Activated naive CD8-positive, alpha-beta T cell treated with anti-CD3 and anti-CD28 coated beads, Interleukin-2, amount 10 ng/mL, durations not matched to agents 7 days and 5 days (primary cell): ENCODE measurements at regions not wholly inside any gene's neighbourhood (a gene's known extent, or its start where the extent isn't known, plus 50 kb on each side); places are given as distances from the start of the nearest gene placed in this dataset.

Experiments used
- ATAC-seq: fragments of 150-1000 bp; cut with Tn5 transposase; one replicate; pipeline ENCODE4 v1.10.0; 2021; ENCODE audit warnings: low read depth, moderate library complexity
- POLR2A ChIA-PET: fragments of 350-600 bp; sonication (Branson Sonifier 250); formaldehyde crosslinking; loops from one replicate; lab custom pipeline; 2021; ENCODE audit warnings: antibody characterized with exemption; lab: Charles Lee
- DNase-seq: peaks from one replicate; pipeline ENCODE4 v3.0.0; 2021
- H3K27ac Mint-ChIP-seq: one replicate; pipeline ENCODE4 v1.8.0; 2022; ENCODE audit warnings: mild to moderate bottlenecking, mixed read lengths
- H3K27me3 Mint-ChIP-seq: one replicate; pipeline ENCODE4 v1.8.0; 2022; ENCODE audit warnings: mild to moderate bottlenecking, moderate library complexity, mixed read lengths
- H3K36me3 Mint-ChIP-seq: one replicate; pipeline ENCODE4 v1.8.0; 2021; ENCODE audit warnings: mild to moderate bottlenecking, mixed read lengths
- H3K4me1 Mint-ChIP-seq: one replicate; pipeline ENCODE4 v1.8.0; 2021; ENCODE audit warnings: mixed read lengths
- H3K4me3 Mint-ChIP-seq: one replicate; pipeline ENCODE4 v1.8.0; 2022; ENCODE audit warnings: mild to moderate bottlenecking, moderate library complexity, mixed read lengths
- H3K9me3 Mint-ChIP-seq: one replicate; pipeline ENCODE4 v1.8.0; 2021; ENCODE audit warnings: mixed read lengths

GRCh38 chr2:104904889-104905288, 51.0 kb downstream of the POU3F3 start:
- DNase-seq, result no peak
- H3K4me1 Mint-ChIP-seq, result no peaks in the 10 kb centered on the region
- no peaks in the 10 kb centered on the region for H3K9me3 Mint-ChIP-seq
- no peak overlapping the region for H3K27ac Mint-ChIP-seq
- H3K27me3 Mint-ChIP-seq, result peaks cover 16% of the 10 kb centered on the region
- POLR2A ChIA-PET, result no interaction called here
- no peaks in the 10 kb centered on the region for H3K36me3 Mint-ChIP-seq
- no peak overlapping the region for H3K4me3 Mint-ChIP-seq
- ATAC-seq, result no peak

- Mint-ChIP-seq H3K36me3 (no peaks in the 10 kb centered on the region), H3K4me3 (no peak overlapping the region), H3K9me3 (no peaks in the 10 kb centered on the region), H3K4me1 (no peaks in the 10 kb centered on the region), H3K27me3 (peaks cover 14% of the 10 kb centered on the region), H3K27ac (no peak overlapping the region)
- DNase-seq (no peak), ATAC-seq (no peak)
- POLR2A ChIA-PET, result no interaction called here
These were observed 55.4 kb downstream of the POU3F3 start for GRCh38 chr2:104909317-104909716.

DNA sequence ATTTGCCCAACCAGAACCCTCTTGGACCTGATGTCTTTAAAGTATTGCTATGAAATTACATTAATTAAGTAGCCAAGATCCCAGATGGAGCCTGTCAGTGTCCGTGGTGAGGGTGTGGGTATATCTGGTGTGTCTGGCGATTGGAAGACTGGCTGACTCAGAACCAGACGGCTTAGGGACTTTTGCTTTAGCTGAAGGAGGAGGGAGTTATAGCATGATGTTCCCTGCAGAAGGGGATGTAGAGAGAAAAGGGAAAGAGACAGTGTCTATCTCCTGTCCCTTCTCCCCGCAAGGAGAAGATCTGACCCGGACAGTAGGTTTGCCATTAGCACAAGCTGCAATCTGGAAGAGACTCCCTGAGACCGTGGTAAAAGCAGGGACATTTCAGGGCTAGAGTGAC, 60.6 kb downstream of the POU3F3 start:
- no peaks in the 10 kb centered on the region for H3K36me3 Mint-ChIP-seq
- no peak overlapping the region for H3K27ac Mint-ChIP-seq
- ATAC-seq (no peak), DNase-seq (no peak)
- no peak overlapping the region for H3K4me3 Mint-ChIP-seq
- POLR2A ChIA-PET, result no interaction called here
- no peaks in the 10 kb centered on the region for H3K9me3 Mint-ChIP-seq
- no peaks in the 10 kb centered on the region for H3K27me3 Mint-ChIP-seq
- H3K4me1 Mint-ChIP-seq, result peaks cover 2% of the 10 kb centered on the region

DNA sequence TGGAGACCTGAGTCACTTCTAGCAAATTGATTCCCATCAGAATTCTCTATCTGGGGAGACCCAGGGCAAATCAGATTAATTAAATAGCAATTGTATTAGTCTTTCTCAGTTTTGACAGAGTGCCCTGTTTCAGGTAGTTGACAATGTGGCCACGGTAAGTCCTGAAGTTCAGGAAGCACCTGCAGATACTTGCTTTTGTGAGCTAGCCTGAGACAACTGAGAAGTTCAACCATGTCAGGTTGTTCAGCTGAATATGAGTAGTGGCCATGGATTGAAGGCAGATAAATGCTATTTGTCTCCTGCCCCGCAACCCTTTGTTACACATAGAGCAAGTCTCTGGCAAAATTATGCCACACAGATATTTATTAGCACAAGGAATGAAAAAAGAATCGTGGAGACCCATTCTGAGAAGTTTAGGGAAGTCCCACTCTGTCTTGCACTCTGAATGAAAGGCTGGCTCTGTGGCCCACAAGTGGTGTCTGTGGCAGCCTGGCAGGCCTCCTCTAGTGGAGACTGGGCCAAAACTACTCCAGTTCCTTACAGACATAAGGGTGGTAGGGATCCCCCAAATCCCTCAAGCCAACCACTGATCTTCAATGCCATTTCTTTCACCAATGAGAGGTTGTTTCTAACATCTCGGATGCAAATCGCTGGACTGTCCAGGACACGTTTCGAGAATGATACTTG, 61.3 kb downstream of the POU3F3 start:
- Mint-ChIP-seq H3K36me3 (no peaks in the 10 kb centered on the region), H3K27me3 (peaks cover 2% of the 10 kb centered on the region), H3K4me3 (no peak overlapping the region), H3K27ac (no peak overlapping the region), H3K9me3 (no peaks in the 10 kb centered on the region), H3K4me1 (peaks cover 2% of the 10 kb centered on the region)
- ATAC-seq, result no peak
- DNase-seq, result no peak
- POLR2A ChIA-PET, result no interaction called here

GRCh38 chr2:104919127-104919526, 65.2 kb downstream of the POU3F3 start:
- peaks cover 2% of the 10 kb centered on the region for H3K27me3 Mint-ChIP-seq
- no peak overlapping the region for H3K27ac Mint-ChIP-seq
- DNase-seq, result no peak
- POLR2A ChIA-PET, result no interaction called here
- H3K4me3 Mint-ChIP-seq, result no peak overlapping the region
- peaks cover 3% of the 10 kb centered on the region for H3K4me1 Mint-ChIP-seq
- H3K9me3 Mint-ChIP-seq, result peaks cover 2% of the 10 kb centered on the region
- peaks cover 1% of the 10 kb centered on the region for H3K36me3 Mint-ChIP-seq
- ATAC-seq, result no peak

- Mint-ChIP-seq H3K27me3 (peaks cover 5% of the 10 kb centered on the region), H3K4me3 (no peak overlapping the region), H3K4me1 (peaks cover 1% of the 10 kb centered on the region), H3K9me3 (peaks cover 2% of the 10 kb centered on the region), H3K36me3 (peaks cover 1% of the 10 kb centered on the region), H3K27ac (no peak overlapping the region)
- ATAC-seq (no peak), DNase-seq (no peak)
- POLR2A ChIA-PET, result no interaction called here
These were observed 69.8 kb downstream of the POU3F3 start for GRCh38 chr2:104923665-104924064.

DNA sequence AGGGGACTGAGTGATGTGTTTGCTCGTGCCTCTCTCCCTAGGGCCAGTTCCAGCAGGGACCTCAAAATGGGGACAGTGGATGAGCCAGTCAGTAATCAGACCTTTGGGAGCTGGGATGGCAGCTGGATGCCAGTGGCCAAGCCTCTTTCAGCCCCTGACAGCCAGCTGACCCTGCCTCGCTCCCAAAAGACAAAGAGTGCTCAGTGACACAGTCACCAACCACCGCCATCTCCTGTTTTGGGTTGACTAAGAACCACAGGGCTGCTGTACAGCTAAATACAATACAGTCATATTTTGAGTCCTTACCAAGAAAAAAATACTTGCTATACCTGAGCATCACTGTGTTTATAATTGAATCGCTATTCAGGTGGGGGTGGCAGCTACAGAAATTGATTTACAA, 75.7 kb downstream of the POU3F3 start:
- DNase-seq, result no peak
- ATAC-seq, result no peak
- Mint-ChIP-seq H3K4me1 (no peaks in the 10 kb centered on the region), H3K27ac (no peak overlapping the region), H3K9me3 (no peaks in the 10 kb centered on the region), H3K4me3 (no peak overlapping the region), H3K36me3 (no peaks in the 10 kb centered on the region), H3K27me3 (peaks cover 10% of the 10 kb centered on the region)
- POLR2A ChIA-PET, result no interaction called here

GRCh38 chr2:104930732-104931131, 76.8 kb downstream of the POU3F3 start:
- POLR2A ChIA-PET, result no interaction called here
- DNase-seq (no peak), ATAC-seq (no peak)
- H3K4me1 Mint-ChIP-seq, result no peaks in the 10 kb centered on the region
- H3K27ac Mint-ChIP-seq, result no peak overlapping the region
- no peaks in the 10 kb centered on the region for H3K36me3 Mint-ChIP-seq
- no peak overlapping the region for H3K4me3 Mint-ChIP-seq
- H3K9me3 Mint-ChIP-seq, result no peaks in the 10 kb centered on the region
- H3K27me3 Mint-ChIP-seq, result peaks cover 8% of the 10 kb centered on the region

DNA sequence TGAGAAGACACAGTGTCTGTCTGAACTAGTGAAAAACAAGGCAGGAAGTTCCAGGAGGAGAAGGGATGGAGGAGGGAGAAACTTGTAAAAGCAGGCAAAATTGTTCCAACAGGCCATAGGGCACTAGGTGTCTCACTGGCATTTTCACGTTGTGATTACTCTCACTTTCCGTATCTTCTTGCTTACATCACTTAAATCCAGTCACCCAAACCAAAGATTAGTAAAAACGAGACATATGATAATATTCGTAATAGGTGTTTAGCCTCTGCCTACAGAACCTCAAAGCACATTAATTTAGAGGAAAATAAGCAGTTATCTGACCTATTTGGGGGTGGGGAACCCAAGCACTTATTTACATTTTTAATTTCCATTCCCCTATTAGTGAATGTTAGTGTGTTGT, 78.3 kb downstream of the POU3F3 start:
- H3K4me3 Mint-ChIP-seq, result no peak overlapping the region

GRCh38 chr2:104933151-104933917, 79.4 kb downstream of the POU3F3 start:
- no peak for ATAC-seq
- POLR2A ChIA-PET, result no interaction called here

More for the DNA sequence above, 78.3 kb downstream of the POU3F3 start:
- Mint-ChIP-seq H3K9me3 (no peaks in the 10 kb centered on the region), H3K36me3 (no peaks in the 10 kb centered on the region), H3K27me3 (peaks cover 8% of the 10 kb centered on the region), H3K27ac (no peak overlapping the region), H3K4me1 (no peaks in the 10 kb centered on the region)
- DNase-seq (no peak), ATAC-seq (no peak)
- POLR2A ChIA-PET, result no interaction called here

DNA sequence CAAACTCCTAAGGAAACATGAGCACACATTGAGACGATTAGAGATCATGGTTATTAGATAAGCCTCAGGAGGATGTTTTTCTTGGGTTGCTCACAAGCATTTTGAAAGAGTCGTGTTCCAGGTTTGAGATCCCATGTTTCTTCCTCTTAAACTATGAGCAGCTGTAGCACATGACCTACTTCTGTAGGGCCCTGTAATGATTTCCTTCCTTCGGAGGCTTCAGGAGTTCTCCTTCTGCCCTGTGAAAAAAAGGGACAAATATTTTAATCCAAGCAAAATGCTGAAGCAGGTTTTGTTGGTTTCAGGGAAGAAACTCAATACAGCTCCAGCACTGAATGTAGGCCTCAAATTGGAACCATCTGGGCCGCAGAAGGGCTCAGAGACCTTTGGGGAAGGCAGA, 82.6 kb downstream of the POU3F3 start:
- no peak overlapping the region for H3K4me3 Mint-ChIP-seq
- H3K4me1 Mint-ChIP-seq, result peaks cover 2% of the 10 kb centered on the region
- no peak overlapping the region for H3K27ac Mint-ChIP-seq
- POLR2A ChIA-PET, result no interaction called here
- no peaks in the 10 kb centered on the region for H3K36me3 Mint-ChIP-seq
- H3K9me3 Mint-ChIP-seq, result no peaks in the 10 kb centered on the region
- peaks cover 15% of the 10 kb centered on the region for H3K27me3 Mint-ChIP-seq
- ATAC-seq (no peak), DNase-seq (no peak)

More at GRCh38 chr2:104933151-104933917, 79.4 kb downstream of the POU3F3 start:
- Mint-ChIP-seq H3K9me3 (no peaks in the 10 kb centered on the region), H3K27ac (no peak overlapping the region), H3K36me3 (no peaks in the 10 kb centered on the region), H3K4me1 (peaks cover 1% of the 10 kb centered on the region), H3K4me3 (no peak overlapping the region), H3K27me3 (peaks cover 8% of the 10 kb centered on the region)
- DNase-seq, result no peak

GRCh38 chr2:104938231-104938941, 84.5 kb downstream of the POU3F3 start:
- POLR2A ChIA-PET, result no interaction called here
- Mint-ChIP-seq H3K27me3 (peaks cover 18% of the 10 kb centered on the region), H3K9me3 (no peaks in the 10 kb centered on the region), H3K4me3 (peak overlapping the region; percentile 47), H3K27ac (no peak overlapping the region), H3K4me1 (peaks cover 2% of the 10 kb centered on the region), H3K36me3 (no peaks in the 10 kb centered on the region)
- peak; percentile 39 for ATAC-seq
- no peak for DNase-seq

GRCh38 chr2:104939570-104940217, 85.8 kb downstream of the POU3F3 start:
- ATAC-seq, result no peak
- Mint-ChIP-seq H3K36me3 (no peaks in the 10 kb centered on the region), H3K9me3 (no peaks in the 10 kb centered on the region), H3K27ac (no peak overlapping the region), H3K4me1 (peaks cover 2% of the 10 kb centered on the region), H3K27me3 (peaks cover 15% of the 10 kb centered on the region), H3K4me3 (no peak overlapping the region)
- POLR2A ChIA-PET, result no interaction called here
- DNase-seq, result no peak
